DOHH2 (cell line): ENCODE measurements at regions not wholly inside any gene's neighbourhood (a gene's known extent, or its start where the extent isn't known, plus 50 kb on each side); places are given as distances from the start of the nearest gene placed in this dataset.

Source experiments
- H3F3A ChIP-seq: fragments of 200-600 bp; sonication (generic), shearing (Covaris generic); 2 replicates; pipeline ENCODE4 v1.6.0; 2016; ENCODE audit warnings: antibody characterized with exemption, mild to moderate bottlenecking; ENCODE audit not compliant: control insufficient read depth, insufficient read depth
- H3K27ac ChIP-seq: fragments of 200-600 bp; sonication (generic); 2 replicates; pipeline ENCODE4 v1.5.1; 2014; ENCODE audit warnings: low read depth, mild to moderate bottlenecking, low read length, moderate library complexity
- H3K27me3 ChIP-seq: fragments of 200-600 bp; sonication (generic); 2 replicates; pipeline ENCODE4 v1.6.1; 2014; ENCODE audit warnings: mild to moderate bottlenecking, low read length, mixed read lengths; ENCODE audit not compliant: control insufficient read depth
- H3K36me3 ChIP-seq: fragments of 200-600 bp; sonication (generic); 2 replicates; pipeline ENCODE4 v1.6.1; 2014; ENCODE audit warnings: mild to moderate bottlenecking, low read length, moderate library complexity, mixed read lengths; ENCODE audit not compliant: control insufficient read depth
- H3K4me1 ChIP-seq: fragments of 200-600 bp; sonication (generic); 2 replicates; pipeline ENCODE4 v1.6.1; 2014; ENCODE audit warnings: mild to moderate bottlenecking, low read length, mixed read lengths; ENCODE audit not compliant: control insufficient read depth
- H3K4me2 ChIP-seq: fragments of 200-600 bp; sonication (generic); 2 replicates; pipeline ENCODE4 v1.6.0; 2014; ENCODE audit warnings: mild to moderate bottlenecking, low read length, moderate library complexity
- H3K4me3 ChIP-seq: fragments of 200-600 bp; sonication (generic); 2 replicates; pipeline ENCODE4 v1.5.1; 2014; ENCODE audit warnings: mild to moderate bottlenecking, low read length, mixed read lengths
- H3K79me2 ChIP-seq: fragments of 200-600 bp; sonication (generic); 2 replicates; pipeline ENCODE4 v1.6.1; 2014; ENCODE audit warnings: mild to moderate bottlenecking, low read length, mixed read lengths; ENCODE audit not compliant: control insufficient read depth
- H3K9me2 ChIP-seq: fragments of 200-600 bp; sonication (generic); replicated peaks from 2 replicates; pipeline ENCODE4 v1.6.1; 2014; ENCODE audit warnings: mild to moderate bottlenecking, low read length, mixed read lengths; ENCODE audit not compliant: control insufficient read depth
- H3K9me3 ChIP-seq: fragments of 200-600 bp; sonication (generic); 2 replicates; pipeline ENCODE4 v1.6.1; 2014; ENCODE audit warnings: antibody characterized with exemption, low read length, mixed read lengths; ENCODE audit not compliant: control insufficient read depth, insufficient read depth
- H4K20me1 ChIP-seq: fragments of 200-600 bp; sonication (generic); 2 replicates; pipeline ENCODE4 v1.6.0; 2014; ENCODE audit warnings: low read depth, mild to moderate bottlenecking, antibody characterized with exemption, low read length, moderate library complexity; ENCODE audit not compliant: control insufficient read depth, insufficient read depth
- EZH2phosphoT487 ChIP-seq: fragments of 200-600 bp; sonication (generic); IDR thresholded peaks from 2 replicates; pipeline ENCODE4 v1.6.1; 2017; ENCODE audit warnings: borderline replicate concordance, mild to moderate bottlenecking, antibody characterized with exemption, low read length, moderate library complexity, mixed read lengths
- TF ChIP-seq, protein P1 (sequence below): fragments of 200-600 bp; sonication (generic); IDR thresholded peaks from one replicate; pipeline ENCODE4 v1.5.1; 2014; ENCODE audit warnings: antibody characterized with exemption, mild to moderate bottlenecking, low read depth, low read length; ENCODE audit not compliant: poor library complexity, severe bottlenecking

DNA sequence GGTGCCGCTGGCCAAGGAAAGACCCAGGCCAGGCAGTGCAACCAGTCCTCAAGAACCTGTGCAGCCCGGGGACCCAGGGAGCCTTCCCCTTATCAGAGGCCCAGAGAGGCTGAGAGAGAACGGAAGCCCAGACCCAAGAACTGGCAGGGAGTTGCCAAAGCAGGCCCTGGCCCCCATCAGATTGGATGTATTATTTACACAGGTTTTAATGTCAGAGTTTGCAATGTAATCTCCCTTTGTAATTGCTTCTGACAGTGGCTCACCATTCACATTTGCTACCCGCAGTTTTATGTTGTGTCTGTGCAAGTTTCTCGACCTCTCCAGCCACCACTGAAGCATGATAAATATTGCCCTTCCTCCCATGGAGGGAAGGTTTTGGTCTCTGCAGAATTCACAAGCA, 660.9 kb downstream of the LIG4 start:
- H3F3A ChIP-seq = no peaks in the 10 kb centered on the region
- TF ChIP-seq EZH2phosphoT487 = no peak
- TF ChIP-seq, protein P1, sequence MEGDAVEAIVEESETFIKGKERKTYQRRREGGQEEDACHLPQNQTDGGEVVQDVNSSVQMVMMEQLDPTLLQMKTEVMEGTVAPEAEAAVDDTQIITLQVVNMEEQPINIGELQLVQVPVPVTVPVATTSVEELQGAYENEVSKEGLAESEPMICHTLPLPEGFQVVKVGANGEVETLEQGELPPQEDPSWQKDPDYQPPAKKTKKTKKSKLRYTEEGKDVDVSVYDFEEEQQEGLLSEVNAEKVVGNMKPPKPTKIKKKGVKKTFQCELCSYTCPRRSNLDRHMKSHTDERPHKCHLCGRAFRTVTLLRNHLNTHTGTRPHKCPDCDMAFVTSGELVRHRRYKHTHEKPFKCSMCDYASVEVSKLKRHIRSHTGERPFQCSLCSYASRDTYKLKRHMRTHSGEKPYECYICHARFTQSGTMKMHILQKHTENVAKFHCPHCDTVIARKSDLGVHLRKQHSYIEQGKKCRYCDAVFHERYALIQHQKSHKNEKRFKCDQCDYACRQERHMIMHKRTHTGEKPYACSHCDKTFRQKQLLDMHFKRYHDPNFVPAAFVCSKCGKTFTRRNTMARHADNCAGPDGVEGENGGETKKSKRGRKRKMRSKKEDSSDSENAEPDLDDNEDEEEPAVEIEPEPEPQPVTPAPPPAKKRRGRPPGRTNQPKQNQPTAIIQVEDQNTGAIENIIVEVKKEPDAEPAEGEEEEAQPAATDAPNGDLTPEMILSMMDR = no peak
- H3K36me3 ChIP-seq = no peaks in the 10 kb centered on the region
- no peaks in the 10 kb centered on the region for H3K79me2 ChIP-seq
- H4K20me1 ChIP-seq = no peaks in the 10 kb centered on the region
- H3K4me3 ChIP-seq = no peak overlapping the region
- no peak overlapping the region for H3K27ac ChIP-seq
- H3K27me3 ChIP-seq = no peaks in the 10 kb centered on the region
- no peaks in the 10 kb centered on the region for H3K9me3 ChIP-seq
- H3K4me1 ChIP-seq = no peaks in the 10 kb centered on the region
- no peaks in the 10 kb centered on the region for H3K9me2 ChIP-seq
- no peak overlapping the region for H3K4me2 ChIP-seq

DNA sequence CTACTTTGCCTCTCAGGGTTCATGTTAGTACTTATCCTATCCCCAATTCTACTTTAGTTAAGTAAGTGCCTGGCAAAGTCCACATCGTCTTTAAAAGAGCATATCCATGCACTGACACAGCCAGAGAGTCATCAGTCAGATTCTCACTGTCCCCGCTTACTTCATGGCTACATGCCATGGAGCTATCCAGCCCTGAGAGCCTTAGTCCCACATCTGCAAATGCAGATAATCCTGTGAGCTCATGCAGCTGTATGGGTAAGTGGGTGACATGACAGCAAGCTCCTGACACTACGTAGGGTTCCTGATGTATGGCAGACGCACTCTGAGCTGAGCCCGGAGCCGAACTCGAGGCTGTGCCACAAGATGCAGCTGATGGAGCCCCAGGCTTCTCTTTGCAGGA, 661.5 kb downstream of the LIG4 start:
- Histone ChIP-seq H3K4me3 (no peak overlapping the region), H3K4me1 (no peaks in the 10 kb centered on the region), H3K79me2 (no peaks in the 10 kb centered on the region), H3F3A (no peaks in the 10 kb centered on the region), H3K4me2 (no peak overlapping the region), H3K36me3 (no peaks in the 10 kb centered on the region), H4K20me1 (no peaks in the 10 kb centered on the region), H3K9me2 (no peaks in the 10 kb centered on the region), H3K27me3 (no peaks in the 10 kb centered on the region), H3K27ac (no peak overlapping the region), H3K9me3 (no peaks in the 10 kb centered on the region)
- no peak for TF ChIP-seq EZH2phosphoT487
- TF ChIP-seq, protein P1 = no peak

DNA sequence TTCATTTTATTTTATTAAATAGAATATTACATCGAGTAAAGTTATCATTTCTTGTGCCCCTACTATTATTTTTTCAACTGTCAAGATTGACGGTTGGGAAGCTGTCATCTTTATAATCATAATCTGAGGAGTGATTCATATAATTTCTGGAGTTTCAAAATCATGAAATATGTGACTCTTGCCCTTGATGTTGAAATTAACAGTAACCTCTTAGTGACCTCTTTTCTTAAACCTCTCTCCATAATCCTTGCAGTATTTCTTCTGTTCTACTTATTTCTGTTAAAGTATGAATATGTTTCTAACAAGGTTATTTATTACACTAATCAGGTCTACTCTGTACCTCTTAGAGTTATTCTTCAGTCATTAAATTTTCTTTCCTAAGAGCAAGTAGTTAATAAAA, 663.8 kb downstream of the LIG4 start:
- H3K36me3 ChIP-seq = no peaks in the 10 kb centered on the region
- no peak for TF ChIP-seq EZH2phosphoT487
- TF ChIP-seq, protein P1 = no peak
- H3K9me3 ChIP-seq = no peaks in the 10 kb centered on the region
- no peaks in the 10 kb centered on the region for H4K20me1 ChIP-seq
- H3K79me2 ChIP-seq = no peaks in the 10 kb centered on the region
- no peaks in the 10 kb centered on the region for H3K4me1 ChIP-seq
- H3F3A ChIP-seq = no peaks in the 10 kb centered on the region
- H3K9me2 ChIP-seq = no peaks in the 10 kb centered on the region
- H3K4me2 ChIP-seq = no peak overlapping the region
- no peak overlapping the region for H3K27ac ChIP-seq
- no peak overlapping the region for H3K4me3 ChIP-seq
- no peaks in the 10 kb centered on the region for H3K27me3 ChIP-seq

DNA sequence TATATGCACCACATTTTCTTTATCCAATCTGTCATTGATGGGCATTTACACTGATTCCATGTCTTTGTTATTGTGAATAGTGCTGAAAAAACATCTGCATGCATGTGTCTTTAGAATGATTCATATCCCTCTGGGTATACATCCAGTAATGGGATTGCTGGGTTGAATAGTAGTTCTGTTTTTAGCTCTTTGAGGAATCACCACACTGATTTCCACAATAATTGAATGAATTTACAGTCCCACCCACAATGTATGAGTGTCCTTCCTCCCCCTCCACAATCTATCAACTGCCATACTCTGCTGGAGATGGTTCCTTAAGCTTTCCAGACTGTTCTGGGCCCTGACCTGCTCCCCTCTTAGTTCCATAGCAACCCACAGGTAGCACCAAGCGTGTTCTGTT, 667.0 kb downstream of the LIG4 start:
- no peak overlapping the region for H3K4me3 ChIP-seq
- no peaks in the 10 kb centered on the region for H3K4me1 ChIP-seq
- H3K4me2 ChIP-seq = no peak overlapping the region
- no peak overlapping the region for H3K27ac ChIP-seq
- TF ChIP-seq EZH2phosphoT487 = no peak
- TF ChIP-seq, protein P1 = no peak
- no peaks in the 10 kb centered on the region for H3F3A ChIP-seq
- H3K36me3 ChIP-seq = no peaks in the 10 kb centered on the region
- no peaks in the 10 kb centered on the region for H3K27me3 ChIP-seq
- H3K9me3 ChIP-seq = no peaks in the 10 kb centered on the region
- no peaks in the 10 kb centered on the region for H3K79me2 ChIP-seq
- H4K20me1 ChIP-seq = no peaks in the 10 kb centered on the region
- no peaks in the 10 kb centered on the region for H3K9me2 ChIP-seq
